ENCODE measurements at regions not wholly inside any gene's neighbourhood (a gene's known extent, or its start where the extent isn't known, plus 50 kb on each side); places are given as distances from the start of the nearest gene placed in this dataset.

DNA sequence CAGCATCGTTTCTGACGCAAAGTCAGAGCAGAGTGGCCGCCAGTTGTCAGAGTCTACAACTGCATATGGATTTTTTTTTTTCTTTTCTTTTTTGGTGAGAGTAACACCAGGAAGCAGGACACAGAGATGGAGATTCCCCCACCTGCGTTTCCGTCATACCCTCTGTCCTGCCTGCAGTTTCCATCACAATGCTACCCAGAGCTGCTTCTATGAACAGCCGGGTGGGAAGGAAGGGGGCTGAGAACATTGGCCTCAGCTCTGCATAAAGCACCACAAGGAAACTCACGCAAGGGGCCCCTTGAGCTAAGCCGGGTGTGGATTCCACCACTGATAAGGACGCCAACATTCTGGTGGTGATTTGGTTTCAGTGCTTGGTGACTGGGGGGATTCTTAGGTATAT lies 183.5 kb upstream of the AFDN start:
- DNase-seq: no peak

DNA sequence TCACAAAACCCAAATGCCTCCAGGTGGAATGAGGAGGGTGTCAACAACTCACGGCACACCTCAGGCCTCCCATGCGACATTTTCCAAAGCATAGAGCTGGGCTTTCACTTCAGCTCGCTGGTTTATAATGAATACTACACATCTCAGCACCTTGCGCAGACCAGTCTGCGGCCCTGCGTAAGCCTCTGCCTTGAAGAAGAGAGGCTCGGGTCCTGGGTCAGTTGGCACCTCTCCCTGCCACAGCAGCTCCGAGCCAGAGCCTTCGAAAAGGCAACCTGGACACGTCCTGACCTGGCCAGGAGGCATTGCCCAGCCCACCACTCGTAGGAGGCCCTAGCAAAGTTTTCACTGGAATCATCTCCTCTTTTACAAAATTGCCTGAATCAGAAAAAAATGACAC lies 183.0 kb upstream of the AFDN start:
- no peak for DNase-seq

DNA sequence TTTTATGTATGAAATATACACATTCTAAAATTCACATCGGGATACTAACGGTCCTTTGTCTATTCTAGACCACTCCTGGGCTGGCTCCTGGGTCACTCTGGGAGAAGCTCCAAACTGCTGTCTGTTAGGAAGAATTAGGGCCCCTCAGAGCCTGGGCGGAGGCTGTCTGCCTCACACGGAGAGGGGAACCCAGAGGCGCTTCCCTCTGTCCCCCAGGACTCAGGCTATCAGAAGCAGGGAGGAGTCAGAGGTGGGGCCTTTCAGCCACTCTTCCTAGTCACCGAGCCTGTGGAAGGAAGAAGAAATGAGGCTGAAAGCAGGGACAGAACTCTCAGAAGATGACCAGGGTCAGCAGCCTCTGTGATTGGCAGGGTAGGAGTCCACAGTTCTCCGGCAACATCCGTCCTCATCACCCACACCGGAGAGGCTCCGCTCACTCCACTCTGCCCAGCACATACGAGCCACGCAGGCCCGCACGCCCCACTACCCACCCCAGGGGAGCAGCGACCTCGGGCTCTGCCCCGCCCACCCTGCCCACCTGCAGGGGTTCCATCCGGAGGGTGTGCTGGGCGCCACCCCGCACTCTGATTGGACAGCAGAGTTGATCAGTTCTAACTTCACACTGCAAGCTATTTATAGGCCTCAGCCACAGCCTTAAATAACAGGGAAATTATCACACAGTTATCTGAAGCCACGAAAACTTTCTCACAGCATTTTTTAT lies 182.1 kb upstream of the AFDN start:
- DNase-seq: no peak

DNA sequence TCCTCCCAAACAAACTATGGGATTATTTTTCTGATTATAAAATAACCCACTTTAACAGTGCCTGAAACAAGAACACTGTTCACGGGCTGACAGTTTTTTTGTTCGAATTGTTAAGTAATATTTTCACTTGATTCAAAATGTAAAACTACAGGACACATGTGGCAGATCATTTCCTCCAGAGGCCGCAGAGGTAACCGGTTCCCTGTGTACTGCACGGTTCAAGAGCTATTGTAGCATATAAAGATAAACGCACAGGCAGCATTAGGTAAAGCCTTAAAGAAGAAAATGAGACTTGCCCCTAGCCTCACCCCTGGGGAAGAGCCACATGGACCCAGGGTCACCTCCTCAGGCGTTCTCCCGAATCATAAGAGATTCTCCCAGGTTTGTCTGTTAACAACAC lies 181.3 kb upstream of the AFDN start:
- no peak for DNase-seq

DNA sequence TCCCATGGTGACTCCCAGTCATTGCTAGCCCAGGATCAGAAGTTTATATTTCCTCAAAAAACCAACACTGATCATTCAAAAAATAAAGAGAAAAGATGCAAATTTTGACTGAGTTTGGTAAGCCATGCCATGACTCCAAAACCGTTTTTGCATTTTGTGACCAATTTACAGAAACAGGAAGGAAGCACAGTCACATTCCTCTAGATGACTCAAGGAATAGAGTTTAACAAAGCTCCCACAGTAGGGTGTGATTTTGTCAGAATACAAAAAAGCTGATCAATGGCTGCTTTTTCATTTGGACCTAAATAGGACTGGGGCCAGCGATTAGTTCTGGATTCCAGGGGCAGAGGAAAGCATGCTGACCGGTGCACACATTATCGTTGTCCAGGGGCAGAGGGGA lies 179.4 kb upstream of the AFDN start:
- no peak for DNase-seq

DNA sequence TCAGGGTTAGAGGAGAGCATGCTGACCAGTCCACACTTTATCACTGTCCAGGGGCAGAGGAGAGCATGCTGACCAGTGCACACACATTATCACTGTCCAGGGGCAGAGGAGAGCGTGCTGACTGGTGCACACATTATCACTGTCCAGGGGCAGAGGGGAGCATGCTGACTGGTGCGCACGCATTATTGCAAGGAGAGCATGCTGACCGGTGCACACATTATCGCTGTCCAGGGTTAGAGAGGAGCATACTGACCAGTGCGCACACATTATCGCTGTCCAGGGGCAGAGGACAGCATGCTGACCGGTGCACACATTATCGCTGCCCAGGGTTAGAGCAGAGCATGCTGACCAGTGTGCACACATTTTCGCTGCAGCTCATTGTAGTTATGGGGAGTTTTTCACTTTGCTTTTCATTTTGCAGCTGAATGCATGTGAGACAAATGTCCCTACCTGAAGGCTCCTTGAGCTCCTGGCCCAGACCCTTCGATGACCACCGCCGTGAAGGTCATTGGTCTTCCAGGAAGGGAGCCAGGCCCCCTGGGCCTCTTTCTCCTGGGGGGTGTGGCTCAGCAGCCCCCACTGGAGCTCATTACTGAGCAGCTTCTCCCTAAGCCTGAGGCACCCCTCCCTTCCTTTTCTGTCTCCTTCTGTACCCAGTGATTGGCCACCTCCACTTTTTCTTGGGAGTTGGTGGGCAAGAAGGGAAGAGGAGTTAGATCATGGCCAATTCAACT lies 178.8 kb upstream of the AFDN start:
- no peak for DNase-seq

DNA sequence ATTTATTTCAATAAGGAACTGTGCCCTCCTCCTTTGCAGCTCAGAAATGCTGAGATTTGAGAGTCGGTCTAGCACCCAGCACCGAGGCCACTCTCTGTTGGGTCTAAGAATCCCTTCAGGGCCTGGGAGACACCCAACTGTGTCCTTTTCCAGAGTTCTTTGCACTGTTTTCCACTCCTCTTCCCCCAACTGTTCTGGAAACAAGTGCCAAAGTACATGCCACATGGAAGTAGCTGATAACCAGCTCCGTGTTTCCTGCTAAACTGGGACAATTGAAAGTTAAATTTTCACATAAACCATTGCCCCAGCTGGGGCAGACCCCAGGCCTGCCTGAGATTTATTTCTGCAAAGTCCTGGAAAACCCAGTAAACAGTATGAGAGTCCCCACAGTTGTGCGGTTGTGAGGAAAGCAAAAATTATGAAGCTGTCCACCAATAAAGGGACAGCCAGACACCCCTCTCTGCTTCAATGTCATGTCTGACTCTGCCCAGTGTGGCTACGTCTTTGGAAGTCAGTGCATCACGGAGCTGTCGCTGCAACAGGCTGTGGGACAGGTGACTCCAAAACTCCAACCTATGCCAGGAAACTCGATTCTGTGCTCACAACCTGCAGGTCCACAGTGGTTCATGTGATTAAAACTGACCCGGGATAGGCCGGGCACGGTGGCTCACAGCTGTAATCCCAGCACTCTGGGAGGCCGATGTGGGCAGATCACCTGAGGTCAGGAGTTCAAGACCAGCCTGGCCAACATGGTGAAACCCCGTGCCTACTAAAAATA lies 178.0 kb upstream of the AFDN start:
- DNase-seq: no peak

DNA sequence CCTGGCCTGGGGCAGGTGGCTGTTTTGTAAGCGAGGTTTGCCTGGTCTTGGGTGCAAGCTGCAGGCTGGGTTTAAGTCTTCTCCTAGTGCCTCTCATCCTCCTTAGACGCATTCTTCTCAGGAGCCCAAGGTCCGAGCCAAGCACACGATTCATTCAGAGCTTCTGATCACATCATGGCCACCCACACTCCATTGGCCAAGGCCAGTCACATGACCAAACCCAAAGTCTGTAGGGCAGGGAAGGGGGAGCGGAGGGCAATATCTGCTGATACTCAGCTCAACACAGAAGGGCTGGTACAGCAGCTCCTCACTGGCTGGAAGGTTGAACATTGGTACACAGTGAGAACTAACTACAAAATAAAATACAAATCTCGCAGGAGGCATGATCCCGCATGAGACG lies 177.2 kb upstream of the AFDN start:
- no peak for DNase-seq

DNA sequence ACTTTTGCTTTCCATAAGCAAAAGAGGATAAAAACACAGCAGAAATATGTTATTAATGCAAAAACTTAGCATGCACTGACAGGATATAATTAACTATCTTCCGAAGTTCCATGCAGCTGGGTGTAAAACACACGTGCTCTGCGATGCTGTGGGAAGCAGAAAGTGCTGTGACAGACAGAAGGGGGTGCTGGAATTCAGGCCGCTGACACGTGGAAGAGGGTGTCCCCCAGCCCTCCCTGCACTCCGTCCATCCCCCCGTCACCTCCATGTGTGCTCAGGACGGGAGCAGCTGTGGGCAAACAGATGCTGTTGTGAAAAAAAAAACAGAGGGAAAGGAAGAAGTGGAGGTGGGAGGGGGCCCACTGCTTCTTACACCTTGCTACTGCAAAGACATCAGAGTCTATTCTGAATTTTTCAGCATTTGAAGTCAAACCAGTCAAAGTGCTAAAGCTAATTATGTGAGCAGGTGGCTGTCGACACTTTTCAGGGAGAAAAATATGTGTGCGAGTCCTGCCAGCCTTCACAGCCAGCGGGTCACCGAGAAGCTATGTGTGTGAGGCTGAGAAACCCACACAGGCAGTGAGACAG lies 175.9 kb upstream of the AFDN start:
- DNase-seq: no peak

DNA sequence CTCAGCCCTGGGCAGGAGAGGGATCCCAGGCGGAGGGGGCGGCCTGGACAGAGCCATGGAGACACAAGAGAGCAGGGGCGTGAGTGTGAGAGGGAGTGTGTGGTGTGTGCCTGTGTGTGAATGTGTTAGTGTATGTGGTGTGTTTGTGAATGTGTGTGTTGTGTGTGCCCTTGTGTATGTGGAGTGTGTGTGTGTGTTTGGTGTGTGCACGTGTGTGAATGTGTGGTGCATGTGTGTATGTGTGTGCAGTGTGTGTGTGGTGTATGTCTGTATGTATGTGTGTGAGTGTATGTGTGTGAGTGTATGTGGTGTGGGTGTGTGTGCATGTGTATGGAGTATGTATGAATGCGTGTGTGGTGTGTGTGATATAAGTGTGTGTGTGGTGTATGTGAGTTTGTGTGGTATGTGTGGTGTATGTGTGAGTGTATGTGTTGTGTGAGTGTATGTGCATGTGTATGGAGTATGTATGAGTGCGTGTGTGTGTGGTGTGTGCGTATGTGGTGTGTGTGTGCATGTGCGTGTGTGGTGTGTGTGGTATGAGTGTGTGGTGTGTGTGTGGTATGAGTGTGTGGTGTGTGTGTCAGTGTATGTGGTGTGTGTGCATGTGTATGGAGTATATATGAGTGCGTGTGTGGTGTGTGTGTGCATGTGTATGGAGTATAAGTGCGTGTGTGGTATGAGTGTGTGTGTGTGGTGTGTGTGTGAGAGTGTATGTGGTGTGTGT lies 175.2 kb upstream of the AFDN start:
- DNase-seq: no peak

DNA sequence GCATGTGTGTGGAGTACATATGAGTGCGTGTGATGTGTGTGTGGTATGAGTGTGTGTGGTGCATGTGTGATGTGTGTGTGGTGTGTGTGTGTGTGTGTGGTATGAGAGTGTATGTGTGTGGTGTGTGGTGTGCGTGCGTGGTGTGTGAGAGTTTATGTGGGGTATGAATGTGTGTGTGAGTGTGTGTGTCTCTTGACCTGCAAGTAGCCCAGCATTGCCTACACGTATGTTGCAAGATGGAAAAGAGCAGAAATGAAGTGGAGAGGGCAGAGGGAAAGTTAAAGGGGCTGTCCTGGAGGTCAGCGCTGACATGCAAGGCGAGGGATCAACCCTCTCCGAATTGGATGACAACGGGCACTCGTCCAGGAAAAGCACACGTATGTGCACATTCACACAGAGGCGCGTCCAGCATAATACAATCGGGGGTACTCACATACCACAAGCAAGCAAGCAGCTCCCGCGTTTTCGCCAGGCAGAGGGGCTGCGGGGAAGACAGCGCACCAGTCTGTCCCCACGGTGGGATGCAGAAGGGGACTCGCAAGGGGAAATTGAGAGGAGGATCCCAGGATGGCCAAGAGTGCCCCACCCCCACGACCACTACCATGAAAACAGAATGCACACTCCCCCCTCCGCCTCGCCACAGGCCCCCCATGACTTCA lies 174.5 kb upstream of the AFDN start:
- DNase-seq: no peak

DNA sequence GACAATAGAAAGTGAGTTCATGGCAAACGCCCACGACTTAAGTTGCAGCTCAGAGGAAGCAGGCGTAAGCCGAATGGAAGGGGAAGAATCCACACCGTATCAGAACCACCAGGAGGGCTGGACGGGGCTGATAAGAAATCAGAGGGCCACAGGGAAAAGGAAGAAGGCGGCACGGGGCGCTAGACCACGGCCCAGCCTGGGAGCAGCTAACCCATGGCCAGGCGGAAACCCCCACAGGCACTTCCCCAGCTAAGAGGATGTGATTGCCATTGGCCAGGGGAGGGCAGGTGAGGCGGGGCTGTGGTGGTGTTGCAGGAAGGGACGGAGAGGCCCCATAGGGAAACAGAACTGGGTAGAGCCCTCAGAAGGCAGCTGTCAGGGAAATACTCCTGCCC lies 174.0 kb upstream of the AFDN start:
- no peak for DNase-seq

DNA sequence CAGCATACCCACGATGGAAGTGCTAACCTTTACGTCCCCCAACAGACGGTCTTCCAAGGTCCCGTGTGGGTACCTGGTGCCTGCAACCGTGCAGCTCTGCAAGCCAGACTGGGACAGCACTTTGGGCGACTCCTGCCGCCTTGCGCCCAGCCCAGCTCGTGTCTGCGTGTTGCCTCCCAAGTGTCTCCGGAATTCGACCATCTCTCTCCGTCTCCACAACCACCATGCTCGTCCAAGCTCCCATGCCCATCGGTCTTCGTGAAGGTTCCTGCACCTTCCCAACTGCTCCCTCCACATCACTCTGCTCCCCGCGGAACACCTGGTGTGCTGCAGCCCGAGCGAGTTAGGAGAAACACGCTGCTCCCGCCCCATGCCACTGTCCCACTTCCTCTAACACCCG lies 173.2 kb upstream of the AFDN start:
- DNase-seq: no peak

DNA sequence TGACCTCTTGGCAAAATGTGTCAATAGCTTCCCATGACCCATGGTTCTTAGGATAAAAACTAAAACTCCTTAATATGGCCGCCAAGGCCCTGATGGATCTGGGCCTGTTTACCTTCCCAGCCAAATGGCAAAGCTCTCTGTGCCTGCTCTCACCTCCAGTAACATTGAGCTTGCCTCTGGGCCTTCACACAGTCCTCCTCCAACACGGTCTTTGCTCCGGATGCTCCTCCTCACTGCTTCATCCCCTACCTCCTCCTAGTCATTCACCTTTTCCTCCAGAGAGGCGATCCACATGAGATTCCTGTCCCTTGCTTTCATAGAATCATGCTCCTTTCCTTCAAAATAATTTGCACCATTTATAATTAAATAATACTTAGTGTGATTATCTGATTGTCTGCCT lies 172.3 kb upstream of the AFDN start:
- DNase-seq: no peak

DNA sequence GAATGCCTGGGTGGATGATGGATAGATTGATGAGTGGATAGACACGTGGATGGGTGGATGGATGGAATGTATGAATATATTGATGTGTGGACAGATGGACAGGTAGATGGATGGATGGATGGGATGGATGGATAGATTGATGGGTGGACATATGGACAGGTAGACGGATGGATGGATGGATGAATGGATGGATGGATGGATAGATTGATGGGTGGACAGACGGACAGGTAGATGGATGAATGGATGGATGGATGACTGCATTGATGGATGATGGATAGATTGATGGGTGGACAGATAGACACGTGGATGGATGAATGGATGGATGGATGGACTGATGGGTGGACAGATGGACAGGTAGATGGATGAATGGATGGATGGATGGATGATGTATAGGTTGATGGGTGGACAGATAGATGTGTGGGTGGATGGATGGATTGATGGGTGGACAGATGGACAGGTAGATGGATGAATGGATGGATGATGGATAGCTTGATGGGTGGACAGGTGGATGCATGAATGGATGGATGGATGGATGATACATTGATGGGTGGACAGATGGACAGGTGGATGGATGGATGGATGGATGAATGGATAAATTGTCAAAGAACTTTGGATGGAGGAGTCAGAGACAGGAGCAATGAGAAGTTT lies 171.4 kb upstream of the AFDN start:
- no peak for DNase-seq

DNA sequence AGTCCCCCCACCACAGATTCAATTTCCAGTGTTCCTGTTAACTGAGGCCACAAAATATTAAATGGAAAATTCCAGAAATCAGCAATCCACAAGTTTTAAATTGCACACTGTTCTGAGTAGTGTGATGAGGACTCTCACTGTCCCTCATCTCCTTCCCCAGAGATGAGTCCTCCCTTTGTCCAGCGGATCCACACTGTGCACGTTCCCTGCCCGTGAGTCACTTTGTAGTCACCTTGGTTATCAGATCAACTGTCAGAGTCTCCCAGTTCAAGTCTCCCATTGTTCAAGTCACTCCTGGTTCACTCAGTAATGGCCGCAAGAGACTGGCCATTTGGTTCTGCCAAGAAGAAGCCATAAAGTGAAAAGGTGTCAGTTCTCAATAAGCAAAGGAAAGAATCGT lies 168.6 kb upstream of the AFDN start:
- no peak for DNase-seq

DNA sequence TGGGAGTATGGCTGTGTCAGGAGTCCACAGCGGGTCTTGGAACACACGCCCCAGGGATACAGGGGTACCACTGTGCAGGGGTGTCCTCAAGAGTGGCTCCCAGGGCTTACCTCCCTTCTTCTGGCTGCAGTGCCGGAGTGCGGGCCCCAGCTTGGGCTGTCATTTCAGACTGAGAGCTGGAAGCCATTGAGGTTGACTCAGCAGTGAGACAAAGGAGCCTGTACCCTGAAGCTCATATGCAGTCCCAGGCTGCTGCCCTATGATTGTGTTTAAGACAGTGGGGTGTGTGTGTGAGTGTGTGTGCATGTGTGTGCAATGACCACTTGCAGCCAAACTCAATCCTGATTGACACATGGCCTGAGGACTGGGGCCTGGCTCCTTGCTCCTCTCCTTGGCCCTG lies 167.7 kb upstream of the AFDN start:
- DNase-seq: no peak

DNA sequence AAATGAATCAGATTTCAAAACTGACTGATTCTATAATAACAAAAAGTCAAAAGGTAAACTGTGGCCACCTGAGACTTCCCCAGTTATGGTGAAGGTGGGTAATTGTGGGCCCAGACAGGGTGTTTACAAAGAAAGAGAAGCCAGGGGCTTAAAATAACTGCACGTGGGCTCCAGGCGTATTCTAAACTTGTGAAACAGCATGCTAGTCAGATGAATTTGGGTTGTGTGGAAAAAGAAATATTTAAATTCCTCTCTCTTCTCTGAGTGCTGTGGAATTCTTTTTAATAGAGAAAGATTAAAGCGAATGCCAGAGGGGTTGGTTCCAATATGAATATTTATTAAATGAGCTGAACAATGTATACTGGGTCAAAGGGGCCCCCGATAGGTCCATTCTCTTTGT lies 166.3 kb upstream of the AFDN start:
- DNase-seq: no peak

DNA sequence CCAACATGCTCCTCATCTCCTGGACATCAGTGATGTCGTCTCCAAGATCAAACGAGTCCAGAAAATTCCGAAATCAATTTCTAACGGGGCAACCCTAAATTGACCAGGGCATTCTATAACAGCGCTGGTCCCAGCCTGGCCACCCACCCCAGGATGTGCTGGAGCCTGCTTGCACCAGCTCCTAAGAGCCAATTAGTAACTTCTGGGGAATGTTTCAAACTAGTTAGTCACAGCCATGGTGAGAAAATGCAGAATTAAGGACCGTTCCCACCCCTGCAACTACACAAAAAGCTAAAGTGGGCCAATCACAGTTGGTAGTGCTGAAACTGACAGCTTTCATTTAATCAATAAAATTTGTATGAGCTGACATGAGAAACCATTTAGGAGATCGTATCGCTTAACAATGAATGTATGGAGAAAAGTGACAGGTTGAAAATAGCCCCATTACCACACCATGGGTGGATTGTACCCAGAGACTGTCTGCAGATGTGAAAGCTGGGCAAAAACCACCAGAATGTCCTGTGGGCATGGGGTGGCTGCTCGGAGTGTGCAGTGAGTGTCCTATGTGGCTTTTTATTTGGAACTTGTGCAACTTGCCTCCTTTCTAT lies 165.7 kb upstream of the AFDN start:
- no peak for DNase-seq

DNA sequence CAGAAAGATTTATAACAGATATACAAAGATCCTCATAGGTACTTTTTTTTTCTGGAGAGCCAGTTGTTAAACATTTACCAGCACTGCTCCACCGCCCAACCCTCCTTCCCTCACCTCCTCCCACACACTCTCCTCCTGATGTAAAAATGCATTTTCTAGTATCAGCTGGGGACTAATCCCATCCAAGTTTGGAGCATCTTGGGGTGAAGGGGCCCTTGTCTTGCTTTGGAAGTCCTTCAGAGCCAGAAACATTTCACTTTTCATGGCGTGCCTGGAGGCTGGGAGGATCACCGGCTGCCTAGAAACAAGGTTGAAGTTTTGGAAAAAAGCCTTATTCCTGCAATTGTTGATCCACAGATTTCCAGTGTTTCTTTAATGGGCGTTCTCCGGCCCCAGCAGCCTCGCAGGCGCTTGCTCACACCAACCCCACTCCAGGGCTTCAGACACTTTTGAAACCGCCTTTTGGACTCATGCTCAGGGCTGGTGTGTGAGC lies 165.1 kb upstream of the AFDN start:
- DNase-seq: no peak
